ENCODE measurements at regions not wholly inside any gene's neighbourhood (a gene's known extent, or its start where the extent isn't known, plus 50 kb on each side); places are given as distances from the start of the nearest gene placed in this dataset.

GRCh38 chr5:135189024-135189423 lies 155.0 kb upstream of the PITX1 start:
- ChIA-PET CTCF (interaction anchor here (0.7 to 2.3 kb wide), 2 partner anchors 21 to 928 kb away, joined by 3 to 8 read pairs; no protein-coding TSS in a partner anchor), POLR2A (interaction anchor here (1.3 kb wide), 1 partner anchor 284 kb away, joined by 5 read pairs; the partner anchor contains the start of gene PCBD2)
- DNase-seq (ENCODE audit: extremely low spot score): no peak
- TF ChIP-seq BHLHE40 (IDR thresholded peaks at IDR 0.05; ENCODE audit: borderline replicate concordance): no peak
- TF ChIP-seq FOXA1 (IDR thresholded peaks at IDR 0.05): no peak
- no peak for TF ChIP-seq HDGF (IDR thresholded peaks at IDR 0.05; ENCODE audit: borderline replicate concordance)
- no peak for TF ChIP-seq SP1 (IDR thresholded peaks at IDR 0.05)
- TF ChIP-seq FOXM1 (IDR thresholded peaks at IDR 0.05; ENCODE audit: borderline replicate concordance): no peak
- TF ChIP-seq ELF4 (IDR thresholded peaks at IDR 0.05): no peak
- TF ChIP-seq ZNF384 (IDR thresholded peaks at IDR 0.05): no peak
- TF ChIP-seq ARNT (IDR thresholded peaks at IDR 0.05): no peak
- no peak for TF ChIP-seq PKNOX1 (IDR thresholded peaks at IDR 0.05)

GRCh38 chr5:135188233-135188914 lies 154.3 kb upstream of the PITX1 start:
- CTCF ChIA-PET: interaction anchor here (0.7 to 1.2 kb wide), 4 partner anchors 9 to 169 kb away, joined by 3 read pairs; no protein-coding TSS in a partner anchor
- POLR2A ChIA-PET: interaction anchor here (1.3 kb wide), 1 partner anchor 284 kb away, joined by 5 read pairs; the partner anchor contains the start of gene PCBD2
- no peak for DNase-seq (ENCODE audit: extremely low spot score)
- no peak for TF ChIP-seq CTBP1 (IDR thresholded peaks at IDR 0.05; ENCODE audit: borderline replicate concordance)
- TF ChIP-seq BHLHE40 (IDR thresholded peaks at IDR 0.05; ENCODE audit: borderline replicate concordance): no peak
- no peak for TF ChIP-seq SP1 (IDR thresholded peaks at IDR 0.05)
- TF ChIP-seq ZNF384 (IDR thresholded peaks at IDR 0.05): no peak
- TF ChIP-seq L3MBTL2 (conservative IDR thresholded peaks at IDR 0.05): no peak
- no peak for TF ChIP-seq HDGF (IDR thresholded peaks at IDR 0.05; ENCODE audit: borderline replicate concordance)
- TF ChIP-seq NFRKB (IDR thresholded peaks at IDR 0.05): no peak
- no peak for TF ChIP-seq FOXA1 (IDR thresholded peaks at IDR 0.05)
- TF ChIP-seq LEF1 (IDR thresholded peaks at IDR 0.05; ENCODE audit: borderline replicate concordance): no peak
- no peak for TF ChIP-seq PKNOX1 (IDR thresholded peaks at IDR 0.05)
- TF ChIP-seq SUZ12 (IDR thresholded peaks at IDR 0.05): no peak
- TF ChIP-seq ELF4 (IDR thresholded peaks at IDR 0.05): no peak
- no peak for TF ChIP-seq FOXM1 (IDR thresholded peaks at IDR 0.05; ENCODE audit: borderline replicate concordance)
- TF ChIP-seq TARDBP (IDR thresholded peaks at IDR 0.05): no peak
- no peak for TF ChIP-seq ARNT (IDR thresholded peaks at IDR 0.05)
- TF ChIP-seq FOXK2 (IDR thresholded peaks at IDR 0.05): no peak

- ChIA-PET CTCF (interaction anchor here (0.8 to 0.9 kb wide), 2 partner anchors 24 to 153 kb away, joined by 3 read pairs; no protein-coding TSS in a partner anchor), POLR2A (interaction anchor here (0.8 kb wide), 1 partner anchor 174 kb away, joined by 3 read pairs; no protein-coding TSS in a partner anchor)
- DNase-seq (ENCODE audit: extremely low spot score): no peak
- TF ChIP-seq ELF4 (IDR thresholded peaks at IDR 0.05) (no peak), ZNF384 (IDR thresholded peaks at IDR 0.05) (no peak), BHLHE40 (IDR thresholded peaks at IDR 0.05; ENCODE audit: borderline replicate concordance) (no peak), FOXM1 (IDR thresholded peaks at IDR 0.05; ENCODE audit: borderline replicate concordance) (no peak), ARNT (IDR thresholded peaks at IDR 0.05) (no peak), TARDBP (IDR thresholded peaks at IDR 0.05) (no peak), HDGF (IDR thresholded peaks at IDR 0.05; ENCODE audit: borderline replicate concordance) (no peak), FOXA1 (IDR thresholded peaks at IDR 0.05) (no peak), NFRKB (IDR thresholded peaks at IDR 0.05) (no peak), SP1 (IDR thresholded peaks at IDR 0.05) (no peak), LEF1 (IDR thresholded peaks at IDR 0.05; ENCODE audit: borderline replicate concordance) (no peak)
These were observed 152.9 kb upstream of the PITX1 start for GRCh38 chr5:135186662-135187522.

DNA sequence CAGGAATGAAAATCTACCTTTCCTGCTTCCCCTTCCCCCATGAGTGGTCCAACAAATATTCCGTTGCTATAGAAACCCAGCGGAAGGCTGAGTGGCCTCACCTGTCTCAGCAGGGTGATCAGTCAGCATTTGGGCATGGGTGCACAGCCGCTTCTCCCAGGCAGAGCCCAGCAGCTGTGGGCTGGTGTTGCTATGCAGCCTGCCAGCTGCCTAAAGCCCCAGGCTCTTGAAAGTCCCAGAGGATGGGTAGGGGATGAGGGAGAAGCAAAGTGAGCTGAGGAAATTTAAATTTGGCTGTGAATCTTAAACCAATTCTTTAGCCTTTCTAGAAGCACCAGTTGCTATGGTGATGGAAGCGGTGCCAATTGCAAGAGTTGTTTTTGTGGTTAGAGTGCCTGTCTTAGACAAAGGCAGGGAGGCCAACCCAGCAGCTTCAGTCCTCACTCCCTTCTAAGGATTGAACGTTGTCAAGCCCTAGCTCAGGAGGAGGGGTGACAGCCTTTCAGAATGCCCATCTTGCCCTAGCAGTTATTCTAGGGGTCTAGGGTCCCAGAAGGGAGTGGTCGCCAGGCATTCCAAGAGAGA lies 151.5 kb upstream of the PITX1 start:
- no peak for DNase-seq (ENCODE audit: extremely low spot score)
- POLR2A ChIA-PET: no interaction called here
- CTCF ChIA-PET: interaction anchor here (0.6 to 0.7 kb wide), 2 partner anchors 65 to 323 kb away, joined by 3 read pairs; no protein-coding TSS in a partner anchor
- TF ChIP-seq ELF4 (IDR thresholded peaks at IDR 0.05) (no peak), NFRKB (IDR thresholded peaks at IDR 0.05) (no peak), TARDBP (IDR thresholded peaks at IDR 0.05) (no peak), LEF1 (IDR thresholded peaks at IDR 0.05; ENCODE audit: borderline replicate concordance) (no peak), HDGF (IDR thresholded peaks at IDR 0.05; ENCODE audit: borderline replicate concordance) (no peak), FOXK2 (IDR thresholded peaks at IDR 0.05) (no peak), CTBP1 (IDR thresholded peaks at IDR 0.05; ENCODE audit: borderline replicate concordance) (no peak), SUZ12 (IDR thresholded peaks at IDR 0.05) (no peak)

DNA sequence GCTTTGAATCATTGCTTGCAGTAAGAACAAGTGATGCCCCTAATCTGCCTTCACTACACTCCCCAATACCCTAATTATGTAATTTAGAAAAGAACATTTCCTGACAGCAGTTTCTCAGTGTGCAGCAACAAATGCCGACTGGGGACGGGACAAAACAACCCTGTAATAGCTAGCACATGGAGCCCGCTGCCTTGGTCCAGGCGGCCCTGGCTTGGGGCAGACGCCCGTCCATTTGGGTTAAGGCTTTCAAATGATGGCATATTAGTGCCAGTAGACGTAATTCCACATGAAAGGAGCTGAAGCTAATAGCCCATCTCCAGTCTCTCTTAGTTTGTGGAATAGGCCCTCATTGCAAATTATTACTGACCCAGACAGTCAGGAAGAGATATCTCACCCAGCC lies 150.6 kb upstream of the PITX1 start:
- POLR2A ChIA-PET: no interaction called here
- CTCF ChIA-PET: interaction anchor here (0.6 kb wide), 1 partner anchor 216 kb away, joined by 3 read pairs; no protein-coding TSS in a partner anchor

More for the DNA sequence above, 150.6 kb upstream of the PITX1 start:
- no peak for DNase-seq (ENCODE audit: extremely low spot score)
- TF ChIP-seq L3MBTL2 (conservative IDR thresholded peaks at IDR 0.05) (no peak), ZNF384 (IDR thresholded peaks at IDR 0.05) (no peak), LEF1 (IDR thresholded peaks at IDR 0.05; ENCODE audit: borderline replicate concordance) (no peak), FOXK2 (IDR thresholded peaks at IDR 0.05) (no peak), BHLHE40 (IDR thresholded peaks at IDR 0.05; ENCODE audit: borderline replicate concordance) (no peak), TARDBP (IDR thresholded peaks at IDR 0.05) (no peak), FOXA1 (IDR thresholded peaks at IDR 0.05) (no peak), CTBP1 (IDR thresholded peaks at IDR 0.05; ENCODE audit: borderline replicate concordance) (no peak), SUZ12 (IDR thresholded peaks at IDR 0.05) (no peak), SP1 (IDR thresholded peaks at IDR 0.05) (no peak), HDGF (IDR thresholded peaks at IDR 0.05; ENCODE audit: borderline replicate concordance) (no peak), ELF4 (IDR thresholded peaks at IDR 0.05) (no peak), PKNOX1 (IDR thresholded peaks at IDR 0.05) (no peak), FOXM1 (IDR thresholded peaks at IDR 0.05; ENCODE audit: borderline replicate concordance) (no peak)

Data from HEK293T (cell line).